ENCODE measurements at regions not wholly inside any gene's neighbourhood (a gene's known extent, or its start where the extent isn't known, plus 50 kb on each side); places are given as distances from the start of the nearest gene placed in this dataset.

DNA sequence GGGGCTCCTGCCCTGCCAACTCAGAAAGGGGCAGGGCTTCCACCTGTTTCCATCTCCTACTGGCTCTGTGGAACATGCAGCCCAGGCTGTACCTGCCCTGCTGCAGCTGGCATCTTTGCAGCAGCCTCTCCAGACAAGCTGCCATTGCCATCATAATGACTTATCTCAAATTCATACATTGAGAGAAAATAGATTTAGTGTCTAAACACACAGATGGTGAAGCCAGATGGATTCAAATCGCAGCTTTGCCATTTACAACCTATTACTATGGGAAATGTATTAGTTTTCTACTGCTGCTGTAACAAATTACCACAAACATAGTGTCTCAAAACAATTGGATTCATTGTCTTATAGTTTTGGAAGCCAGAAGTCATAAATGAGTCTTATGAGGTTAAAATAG lies 260.0 kb downstream of the KCNA4 start:
- no peak for DNase-seq (ENCODE audit: low read depth)
- no peak for TF ChIP-seq CTCF (conservative IDR thresholded peaks at IDR 0.05; ENCODE audit: low read depth, low read length)
- no peak overlapping the region for H3K4me3 ChIP-seq (ENCODE audit: low read depth, low read length)

DNA sequence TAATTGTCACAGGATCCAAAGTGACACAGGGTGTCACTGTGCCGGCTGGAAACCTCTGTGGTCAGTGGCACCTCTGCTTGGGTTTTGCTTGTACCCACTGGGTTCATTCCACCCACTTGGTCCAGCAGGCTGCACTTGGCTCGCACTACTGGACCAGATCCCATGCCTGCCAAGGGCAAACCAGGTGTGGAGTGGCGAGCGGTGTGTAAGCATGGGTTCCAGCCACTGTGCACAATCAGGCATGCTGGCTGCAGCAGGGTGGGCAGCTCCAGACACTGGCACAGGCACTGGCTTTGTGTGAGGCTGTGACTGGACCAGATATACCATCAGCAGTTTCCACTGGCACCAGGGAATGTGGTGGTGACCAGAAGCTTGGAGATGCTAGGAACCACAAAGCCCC lies 261.4 kb downstream of the KCNA4 start:
- DNase-seq (ENCODE audit: low read depth): no peak
- no peak for TF ChIP-seq CTCF (conservative IDR thresholded peaks at IDR 0.05; ENCODE audit: low read depth, low read length)
- no peak overlapping the region for H3K4me3 ChIP-seq (ENCODE audit: low read depth, low read length)

DNA sequence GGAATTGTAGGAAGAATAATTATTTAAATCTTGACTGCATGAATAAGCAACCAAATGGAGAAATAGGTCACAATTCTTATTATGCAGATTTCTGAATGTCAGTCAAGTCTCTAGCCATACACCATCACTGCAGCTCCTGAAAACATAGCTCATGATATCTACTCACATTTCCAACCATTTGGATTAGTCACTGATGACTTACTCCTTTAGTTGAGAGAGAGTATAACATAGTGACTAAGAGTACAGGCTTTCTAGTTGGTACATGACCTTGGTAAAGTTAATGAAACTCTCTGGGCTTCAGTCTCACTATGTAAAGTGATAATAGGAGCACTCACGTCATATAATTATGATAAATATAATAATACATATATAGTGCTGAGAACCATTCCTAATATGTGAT lies 265.2 kb downstream of the KCNA4 start:
- DNase-seq (ENCODE audit: low read depth): no peak
- no peak for TF ChIP-seq CTCF (conservative IDR thresholded peaks at IDR 0.05; ENCODE audit: low read depth, low read length)
- no peak overlapping the region for H3K4me3 ChIP-seq (ENCODE audit: low read depth, low read length)

- H3K4me3 ChIP-seq (ENCODE audit: low read depth, low read length): no peak overlapping the region
- DNase-seq (ENCODE audit: low read depth): no peak
Observed at GRCh38 chr11:29750392-29750791, 266.4 kb downstream of the KCNA4 start.

DNA sequence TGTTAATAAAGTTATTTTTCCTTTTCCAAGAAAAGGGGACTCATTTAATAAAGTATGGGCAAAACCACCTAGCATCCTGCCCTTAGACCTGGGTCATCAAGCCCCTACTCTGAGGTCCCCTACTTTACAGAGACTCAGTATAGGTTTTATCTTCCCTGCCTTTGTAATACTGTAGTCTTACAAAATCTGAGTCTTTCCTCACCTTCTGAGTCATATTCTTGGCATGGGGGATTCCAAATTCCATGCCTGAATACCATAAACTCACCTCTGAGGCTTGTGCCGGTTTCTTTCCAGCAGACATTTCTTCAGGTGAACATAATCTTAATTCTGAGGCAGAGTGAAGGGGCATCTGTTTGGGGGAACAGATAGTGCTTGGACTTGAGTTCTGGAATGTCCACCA lies 282.5 kb downstream of the KCNA4 start:
- TF ChIP-seq CTCF (conservative IDR thresholded peaks at IDR 0.05; ENCODE audit: low read depth, low read length): no peak
- H3K4me3 ChIP-seq (ENCODE audit: low read depth, low read length): no peak overlapping the region
- no peak for DNase-seq (ENCODE audit: low read depth)

More at GRCh38 chr11:29750392-29750791, 266.4 kb downstream of the KCNA4 start:
- no peak for TF ChIP-seq CTCF (conservative IDR thresholded peaks at IDR 0.05; ENCODE audit: low read depth, low read length)

DNA sequence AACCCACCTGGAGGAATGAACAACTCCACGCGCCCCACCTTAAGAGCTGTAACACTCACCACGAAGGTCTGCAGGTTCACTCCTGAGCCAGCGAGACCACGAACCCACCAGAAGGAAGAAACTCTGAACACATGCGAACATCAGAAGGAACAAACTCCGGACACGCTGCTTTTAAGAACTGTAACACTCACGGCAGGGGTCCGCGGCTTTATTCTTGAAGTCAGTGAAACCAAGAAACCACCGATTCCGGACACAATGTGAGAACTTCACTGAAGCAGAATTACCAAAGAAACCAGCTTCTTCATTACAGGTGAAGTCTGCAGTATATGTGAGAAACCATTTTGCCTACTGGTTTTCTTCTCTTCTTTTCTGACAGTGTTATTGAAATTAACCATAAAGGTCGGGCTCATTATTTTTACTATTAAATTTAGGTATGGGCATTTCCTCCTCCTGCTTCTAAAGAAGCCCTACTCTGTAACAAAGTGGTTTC lies 303.0 kb downstream of the KCNA4 start:
- TF ChIP-seq CTCF (conservative IDR thresholded peaks at IDR 0.05; ENCODE audit: low read depth, low read length): no peak
- H3K4me3 ChIP-seq (ENCODE audit: low read depth, low read length): no peak overlapping the region
- DNase-seq (ENCODE audit: low read depth): no peak

GRCh38 chr11:29712616-29713015 lies 304.2 kb downstream of the KCNA4 start:
- no peak overlapping the region for H3K4me3 ChIP-seq (ENCODE audit: low read depth, low read length)
- no peak for DNase-seq (ENCODE audit: low read depth)
- TF ChIP-seq CTCF (conservative IDR thresholded peaks at IDR 0.05; ENCODE audit: low read depth, low read length): no peak

Measured in epithelial cell of proximal tubule (primary cell).